Activated CD8-positive, alpha-beta memory T cell treated with anti-CD3 and anti-CD28 coated beads for 1 hour (primary cell): ENCODE measurements at regions not wholly inside any gene's neighbourhood (a gene's known extent, or its start where the extent isn't known, plus 50 kb on each side); places are given as distances from the start of the nearest gene placed in this dataset.

Experiments used
- DNase-seq, 2 donors: peaks; one replicate each; pipeline ENCODE4 v3.0.0-alpha.2; 2020; ENCODE audit warnings: low read depth in 1 of 2; ENCODE audit errors: extremely low read depth in 1 of 2

- no peak for DNase-seq
Observed at GRCh38 chr2:146939991-146940685, 904.7 kb upstream of the ACVR2A start.

- DNase-seq: no peak
Observed at GRCh38 chr2:146934921-146935320, 909.9 kb upstream of the ACVR2A start.

GRCh38 chr2:146931109-146931508 lies 913.7 kb upstream of the ACVR2A start:
- DNase-seq: no peak

- no peak for DNase-seq
Observed at GRCh38 chr2:146927080-146927711, 917.6 kb upstream of the ACVR2A start.

GRCh38 chr2:146918280-146918679 lies 926.5 kb upstream of the ACVR2A start:
- DNase-seq: no peak

GRCh38 chr2:146917431-146918042 lies 927.3 kb upstream of the ACVR2A start:
- DNase-seq: no peak

- no peak for DNase-seq
Observed at GRCh38 chr2:146916914-146917313, 927.9 kb upstream of the ACVR2A start.

- DNase-seq: no peak
Observed at GRCh38 chr2:146913476-146913875, 931.4 kb upstream of the ACVR2A start.

- no peak for DNase-seq
Observed at GRCh38 chr2:146912536-146912935, 932.3 kb upstream of the ACVR2A start.

- DNase-seq: no peak
Observed at GRCh38 chr2:146908776-146909175, 936.1 kb upstream of the ACVR2A start.

GRCh38 chr2:146898083-146898482 lies 946.7 kb upstream of the ACVR2A start:
- no peak for DNase-seq

GRCh38 chr2:146894514-146894913 lies 950.3 kb upstream of the ACVR2A start:
- DNase-seq: no peak

GRCh38 chr2:146893500-146894041 lies 951.3 kb upstream of the ACVR2A start:
- no peak for DNase-seq

GRCh38 chr2:146890491-146890890 lies 954.3 kb upstream of the ACVR2A start:
- DNase-seq: no peak

- DNase-seq: no peak
Observed at GRCh38 chr2:146879882-146880281, 964.9 kb upstream of the ACVR2A start.

- no peak for DNase-seq
Observed at GRCh38 chr2:146874260-146874658, 970.6 kb upstream of the ACVR2A start.

- DNase-seq: no peak
Observed at GRCh38 chr2:146873646-146874259, 971.1 kb upstream of the ACVR2A start.

- DNase-seq: no peak
Observed at GRCh38 chr2:146873056-146873455, 971.8 kb upstream of the ACVR2A start.

- DNase-seq: no peak
Observed at GRCh38 chr2:146870691-146871090, 974.1 kb upstream of the ACVR2A start.

GRCh38 chr2:146869328-146869727 lies 975.5 kb upstream of the ACVR2A start:
- DNase-seq: no peak

- DNase-seq: no peak
Observed at GRCh38 chr2:146868051-146868450, 976.8 kb upstream of the ACVR2A start.
